HG02938 (cell line): ENCODE measurements at regions not wholly inside any gene's neighbourhood (a gene's known extent, or its start where the extent isn't known, plus 50 kb on each side); places are given as distances from the start of the nearest gene placed in this dataset.

Experiments
- ATAC-seq: cut with Tn5 transposase; IDR thresholded peaks from one replicate; pipeline ENCODE4 v1.9.1; 2021; ENCODE audit warnings: mild to moderate bottlenecking, moderate library complexity; ENCODE audit not compliant: unreplicated experiment

DNA sequence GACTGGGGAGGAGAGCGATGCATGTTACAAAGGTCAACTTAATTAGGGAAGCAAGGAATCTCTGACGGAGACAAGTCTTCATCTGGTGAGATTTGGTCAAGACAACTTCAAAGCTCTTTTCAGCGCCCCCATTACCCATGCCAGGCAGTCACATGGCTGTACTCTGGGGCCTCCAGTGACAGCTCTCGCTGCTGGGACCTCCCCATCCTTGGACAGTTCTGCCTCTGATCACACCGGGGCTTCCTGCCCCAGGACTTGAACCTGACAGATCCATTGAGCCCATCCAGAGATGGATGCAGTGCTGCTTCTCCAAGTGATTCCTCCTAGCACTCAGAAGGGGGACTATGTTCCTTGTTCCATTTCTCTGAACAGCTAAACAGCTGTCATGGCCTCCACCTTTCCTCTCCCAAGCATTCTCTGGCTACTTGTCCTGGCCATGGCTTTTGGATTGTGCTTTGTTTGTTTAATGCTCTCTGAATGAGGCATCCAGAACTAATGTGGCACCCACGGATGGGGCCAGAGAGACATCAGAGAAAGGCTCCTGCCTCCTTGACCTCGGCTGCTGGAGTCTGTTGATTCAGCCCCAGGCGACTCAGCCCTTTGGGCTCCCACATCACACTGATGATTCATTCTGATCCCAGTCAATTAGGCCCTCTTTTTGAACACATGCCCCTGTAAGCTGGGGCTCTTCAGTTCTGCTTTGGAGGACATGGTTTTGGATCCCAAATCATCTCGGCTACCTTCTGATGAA is 122.1 kb upstream of the ADAMTS16 start:
- ATAC-seq: no peak

DNA sequence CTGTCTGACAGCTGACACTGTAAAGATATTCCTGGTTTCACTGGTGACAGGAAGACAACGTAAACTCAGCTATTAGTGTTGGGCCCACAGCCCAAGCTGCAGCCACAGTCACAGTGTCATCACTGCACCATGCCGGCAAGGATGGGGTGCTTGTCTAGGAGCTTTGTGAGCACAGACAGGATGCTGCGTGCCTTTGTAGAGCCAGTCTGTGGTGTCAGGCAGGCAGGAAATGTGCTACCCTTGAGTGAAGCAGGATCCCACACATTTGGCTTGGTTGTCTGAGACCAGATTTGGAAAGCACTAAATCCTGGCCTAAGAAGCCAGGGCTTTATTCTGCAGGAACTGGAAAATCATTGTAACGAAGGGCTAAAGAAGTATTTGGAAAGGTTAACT is 121.6 kb upstream of the ADAMTS16 start:
- no peak for ATAC-seq

DNA sequence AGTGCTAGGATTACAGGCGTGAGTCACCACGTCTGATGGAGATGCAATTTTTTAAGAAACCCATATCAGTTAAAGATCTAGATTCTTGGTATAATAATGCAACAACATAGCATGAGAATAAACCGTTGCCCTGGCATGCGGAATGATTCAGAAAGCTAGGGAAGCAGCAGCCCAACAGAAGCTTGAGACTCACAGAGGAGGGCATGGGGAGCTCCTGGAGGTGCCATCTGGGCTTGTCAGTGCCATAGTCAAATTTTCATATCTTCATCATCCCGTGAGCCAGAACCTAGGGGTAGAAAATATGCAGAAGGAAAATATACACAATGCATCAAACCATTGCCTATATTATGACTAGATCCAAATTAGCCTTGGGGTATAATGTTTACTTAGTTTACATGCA is 118.7 kb upstream of the ADAMTS16 start:
- ATAC-seq: no peak

DNA sequence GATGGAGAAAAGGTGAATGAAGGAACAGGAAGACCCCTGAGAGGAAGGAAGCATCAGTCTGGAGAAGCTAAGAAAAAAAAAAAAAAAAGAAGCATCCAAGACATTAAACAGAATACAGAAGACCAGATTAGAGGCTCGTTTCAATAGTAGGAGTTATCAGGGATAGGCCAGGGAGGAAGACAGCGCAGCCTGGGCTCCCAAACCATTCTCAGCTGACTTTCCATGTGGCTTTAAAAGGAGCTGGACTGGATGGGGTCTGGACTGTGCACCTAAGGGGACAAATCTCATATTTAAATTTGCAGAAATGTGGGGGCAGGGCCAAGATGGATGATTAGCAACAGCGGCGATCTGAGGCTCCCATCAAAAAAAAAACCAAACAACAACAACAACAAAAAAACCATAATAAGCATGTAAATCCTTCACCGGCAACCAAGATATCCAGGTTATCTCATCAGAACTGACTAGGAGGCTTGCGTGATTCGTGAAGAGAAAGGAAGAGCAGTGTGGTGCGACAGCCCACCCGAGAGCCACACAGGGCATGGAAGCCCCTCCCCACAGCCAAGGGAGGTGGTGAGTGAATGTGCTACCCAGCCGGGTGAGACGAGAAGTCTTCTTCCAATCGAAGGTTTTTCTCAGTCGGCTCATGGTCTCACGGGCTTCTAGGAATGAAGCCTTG is 114.9 kb upstream of the ADAMTS16 start:
- no peak for ATAC-seq

DNA sequence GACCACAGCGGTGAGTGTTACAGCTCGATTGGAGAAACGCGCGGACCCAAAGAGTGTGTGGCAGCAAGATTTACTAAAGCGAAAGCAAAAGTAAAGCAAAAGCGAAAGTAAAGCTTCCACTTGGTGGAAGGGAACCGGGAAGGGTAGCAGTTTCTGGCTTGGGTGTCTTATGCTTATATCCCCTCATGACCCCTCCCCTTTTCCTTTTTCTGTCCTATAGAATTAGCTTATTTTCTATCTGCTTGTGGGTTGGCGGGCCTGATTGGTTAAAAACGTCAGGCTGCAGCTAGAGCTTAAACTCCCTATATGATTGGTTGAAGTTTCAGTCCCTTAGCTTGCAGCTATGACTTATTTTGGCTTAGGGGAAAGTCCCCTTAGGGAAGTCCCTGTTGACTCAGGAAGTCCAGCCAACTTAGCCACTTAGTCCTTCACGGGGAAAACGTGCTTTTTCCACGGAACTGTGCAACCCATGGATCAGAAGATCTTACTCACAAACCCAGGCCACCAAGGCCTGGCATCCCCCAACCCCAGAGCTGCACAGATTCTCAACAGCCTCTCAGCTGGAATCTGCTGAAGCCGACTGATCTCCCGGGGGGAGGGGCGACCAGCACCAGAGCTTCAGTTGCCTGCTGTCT is 114.2 kb upstream of the ADAMTS16 start:
- no peak for ATAC-seq

DNA sequence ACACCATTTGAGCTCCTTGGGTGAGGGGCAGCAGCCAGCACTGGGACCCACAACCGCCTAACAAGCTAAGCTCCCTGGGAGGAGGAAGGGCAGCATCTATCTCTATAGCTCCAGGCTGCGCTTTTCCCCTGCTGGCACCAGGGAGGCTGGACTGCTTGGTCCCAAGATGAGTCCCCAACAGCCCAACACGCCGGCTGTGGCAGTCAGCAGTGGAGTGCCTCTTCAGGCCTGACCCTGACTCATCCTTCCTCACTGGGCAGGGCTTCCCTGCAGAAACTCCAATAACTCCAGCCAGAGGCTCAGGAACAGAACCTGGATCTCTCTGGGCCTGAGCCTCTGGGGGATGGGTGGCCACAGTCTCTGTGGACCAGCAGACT is 113.7 kb upstream of the ADAMTS16 start:
- no peak for ATAC-seq

DNA sequence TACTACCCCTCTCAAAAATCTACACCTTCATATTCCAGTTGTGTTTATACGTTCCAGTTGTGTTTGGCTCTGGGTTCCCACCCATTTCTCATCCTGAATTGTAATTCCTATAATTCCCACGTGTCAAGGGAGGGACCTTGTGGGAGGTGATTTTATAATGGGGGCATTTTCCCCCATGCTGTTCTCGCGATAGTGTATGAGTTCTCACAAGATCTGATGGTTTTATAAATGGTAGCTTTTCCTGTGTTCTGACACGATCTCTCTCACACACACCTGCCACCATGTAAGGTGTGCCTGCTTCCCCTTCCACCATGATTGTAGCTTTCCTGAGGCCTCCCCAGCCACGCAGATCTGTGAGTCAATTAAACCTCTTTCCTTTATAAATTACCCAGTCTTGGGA is 108.5 kb upstream of the ADAMTS16 start:
- ATAC-seq: no peak

DNA sequence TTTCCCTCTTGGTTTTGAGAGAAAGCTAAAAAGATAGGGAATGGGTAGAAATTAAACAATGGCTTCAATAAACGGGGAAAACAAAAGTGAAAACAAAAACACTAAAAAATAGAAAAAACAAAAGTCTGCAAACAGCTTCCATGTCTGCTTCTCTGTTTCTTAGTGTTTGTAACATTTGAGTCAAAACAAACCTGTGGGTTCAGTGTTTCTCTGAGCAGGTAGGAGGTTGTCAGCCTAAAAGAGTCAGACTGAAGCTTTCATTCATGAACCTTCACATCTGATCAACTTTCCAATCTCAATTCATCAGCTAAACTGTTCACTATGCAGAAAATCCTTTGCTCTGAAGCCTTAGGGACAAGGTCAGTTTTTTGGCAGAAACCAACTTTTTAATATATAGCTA is 102.5 kb upstream of the ADAMTS16 start:
- ATAC-seq: no peak

DNA sequence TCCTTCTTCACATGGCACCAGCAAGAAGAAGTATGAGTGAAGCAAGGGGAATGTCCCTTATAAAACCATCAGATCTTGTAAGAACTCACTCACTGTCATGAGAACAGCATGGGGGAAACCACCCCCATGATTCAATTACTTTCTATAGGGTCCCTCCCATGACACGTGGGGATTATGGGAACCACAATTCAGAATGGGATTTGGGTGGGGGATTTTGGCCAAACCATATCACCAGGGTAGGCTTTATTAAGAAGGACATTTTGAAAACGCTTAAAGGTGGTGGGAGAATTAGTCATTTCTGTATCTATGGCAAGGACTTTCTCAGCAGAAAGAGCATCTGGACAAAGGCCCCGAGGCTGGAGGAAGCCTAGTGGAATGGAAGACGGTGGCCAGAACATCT is 100.2 kb upstream of the ADAMTS16 start:
- ATAC-seq: no peak

DNA sequence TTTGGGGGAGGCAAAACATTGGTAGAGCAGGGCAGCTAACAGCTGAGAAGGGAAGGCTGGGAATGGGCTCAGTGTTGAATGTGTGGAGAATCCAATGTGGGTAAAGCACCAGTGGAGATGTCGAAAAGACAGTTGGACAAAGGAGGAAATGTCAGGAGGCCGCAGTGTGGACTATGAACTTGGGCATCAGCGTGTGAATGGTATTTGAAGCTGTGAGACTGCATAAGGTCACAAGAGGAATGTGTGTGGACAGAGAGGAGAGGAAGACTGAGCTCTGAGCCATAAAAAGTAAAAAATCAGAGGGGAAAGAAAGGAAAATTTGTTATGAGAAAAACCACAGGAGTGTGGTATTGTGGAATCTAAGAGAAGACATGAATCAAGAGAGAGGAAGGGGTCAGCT is 99.4 kb upstream of the ADAMTS16 start:
- no peak for ATAC-seq

DNA sequence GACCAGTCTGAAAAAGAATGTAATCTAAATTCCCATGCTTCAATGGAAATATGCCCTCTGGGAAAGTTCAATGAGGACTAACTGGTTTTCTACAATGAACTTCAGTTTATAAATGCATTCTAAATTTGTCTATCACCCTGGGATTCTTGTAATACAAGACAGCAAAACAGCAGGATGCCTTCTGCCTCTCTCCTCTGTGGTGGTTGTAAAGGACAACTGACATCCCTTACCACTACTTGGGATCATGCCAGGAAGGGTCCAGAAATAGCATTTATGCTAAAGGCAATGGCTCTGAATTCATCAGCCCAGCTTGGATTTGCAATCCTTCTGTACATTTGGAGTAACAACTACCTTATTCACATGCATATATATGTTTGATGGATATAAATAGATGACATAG is 97.3 kb upstream of the ADAMTS16 start:
- no peak for ATAC-seq

DNA sequence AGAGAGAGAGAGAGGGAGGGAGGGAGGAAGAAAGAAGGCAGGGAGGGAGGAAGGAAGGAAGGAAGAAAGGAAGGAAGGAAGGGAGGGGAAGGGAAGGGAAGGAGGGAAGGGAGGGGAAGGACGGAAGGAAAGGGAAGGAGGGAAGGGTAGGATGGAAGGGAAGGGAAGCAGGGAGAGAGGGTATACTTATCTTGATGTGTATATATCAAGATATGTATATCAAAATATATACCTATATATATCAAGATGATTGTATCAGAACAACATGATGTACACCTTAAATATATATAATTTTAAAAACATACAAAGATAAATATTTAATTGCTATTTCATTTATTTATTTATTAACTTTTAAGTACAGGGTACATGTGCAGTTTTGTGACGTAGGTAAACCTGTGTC is 96.8 kb upstream of the ADAMTS16 start:
- ATAC-seq: no peak

DNA sequence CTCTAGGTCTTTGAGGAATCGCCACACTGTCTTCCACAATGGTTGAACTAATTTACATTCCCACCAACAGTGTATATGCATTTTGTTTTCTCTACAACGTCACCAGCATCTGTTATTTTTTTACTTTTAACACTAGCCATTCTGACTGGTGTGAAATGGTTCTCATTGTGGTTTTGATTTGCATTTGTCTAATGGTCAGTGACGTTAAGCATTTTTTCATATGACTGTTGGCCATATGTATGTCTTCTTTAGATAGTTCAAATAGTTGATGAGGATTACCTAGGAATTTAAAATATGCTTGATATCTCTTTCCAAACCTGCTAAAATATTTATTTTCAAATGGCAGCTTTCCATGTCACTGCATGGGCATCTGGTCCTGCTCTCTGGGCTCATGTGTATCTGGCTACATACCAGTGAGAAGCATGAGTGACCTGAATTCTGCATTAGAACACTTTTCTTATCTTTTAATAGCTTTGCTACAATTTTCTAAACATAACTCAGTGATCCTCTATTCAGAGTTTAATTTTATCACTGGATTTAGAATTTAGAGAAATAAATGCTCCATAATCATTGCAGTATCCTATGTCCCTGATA is 95.8 kb upstream of the ADAMTS16 start:
- ATAC-seq: no peak

DNA sequence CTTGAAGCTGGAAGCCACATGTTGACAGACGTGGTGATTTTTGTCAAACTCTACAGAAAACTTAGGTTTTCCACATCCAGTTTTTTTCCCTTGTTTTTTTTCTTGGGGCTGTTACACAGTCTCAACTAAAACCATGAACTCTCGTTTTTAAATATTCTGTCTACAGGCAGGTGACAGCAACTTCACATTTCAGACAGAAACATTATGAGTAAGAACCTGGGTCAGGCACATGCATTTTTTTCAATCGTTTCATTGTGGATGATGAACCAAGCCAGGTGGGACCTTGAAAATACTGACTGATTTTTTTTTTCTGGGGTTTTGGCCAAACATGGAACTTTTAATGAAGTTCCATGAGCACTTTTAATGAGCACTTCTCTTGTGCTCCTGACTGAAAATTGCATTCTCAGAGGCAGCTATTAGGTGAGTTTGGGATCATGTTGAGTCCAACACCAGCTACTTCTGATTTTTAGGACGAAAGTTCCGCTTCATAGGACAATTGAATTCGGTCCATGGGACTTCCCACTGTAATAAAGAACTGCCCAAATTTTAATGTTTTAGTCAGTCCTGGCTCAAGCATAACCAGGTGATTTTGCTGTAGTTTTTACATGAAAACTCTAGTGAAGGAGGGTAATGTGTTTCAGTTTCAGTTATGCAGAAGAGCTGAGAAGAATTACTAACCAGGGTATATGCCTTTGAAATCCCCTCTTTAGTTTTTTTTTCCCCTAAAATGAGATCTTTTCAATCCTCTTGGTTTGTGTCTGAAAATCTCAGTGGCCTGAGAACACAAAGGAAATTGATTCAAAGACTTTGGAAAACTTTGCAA is 93.2 kb upstream of the ADAMTS16 start:
- peak; percentile 97 for ATAC-seq

DNA sequence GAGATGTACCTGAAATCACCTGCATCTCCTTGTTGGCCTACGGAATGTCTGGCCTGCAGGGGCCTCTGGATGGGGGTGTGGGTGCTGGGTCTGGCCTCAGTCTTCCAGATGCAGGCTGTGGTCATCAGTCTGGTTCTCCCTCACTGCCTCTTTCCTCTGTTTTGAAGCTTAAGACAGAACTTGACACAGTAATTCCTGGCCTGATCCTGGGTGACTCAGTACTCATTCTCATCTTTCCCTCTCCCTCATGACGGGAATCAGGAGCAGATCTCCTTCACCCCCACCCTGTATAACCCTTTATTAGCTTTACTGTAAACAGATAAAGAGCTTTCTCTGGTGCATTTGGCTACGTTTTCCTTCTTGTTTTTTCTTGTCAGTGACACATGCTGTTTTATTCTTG is 89.3 kb upstream of the ADAMTS16 start:
- no peak for ATAC-seq

DNA sequence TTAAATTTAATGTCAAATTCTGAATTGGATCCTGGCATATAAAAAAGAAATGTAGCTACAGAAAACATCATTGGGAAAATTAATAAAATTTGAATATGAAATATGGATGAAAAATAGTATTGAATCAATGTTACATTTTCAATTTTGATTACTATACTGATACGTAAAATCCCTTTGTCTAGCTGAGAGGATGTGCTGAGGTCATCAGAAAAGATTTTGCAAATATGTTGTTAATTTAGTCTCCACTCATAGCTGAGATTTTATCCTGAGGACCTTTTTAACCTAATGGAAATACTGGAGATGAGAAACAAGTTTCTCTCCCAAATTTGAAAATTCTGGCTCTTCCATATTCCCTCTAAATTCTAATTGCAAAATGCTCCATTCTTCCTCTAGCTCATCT is 84.4 kb upstream of the ADAMTS16 start:
- ATAC-seq: no peak

DNA sequence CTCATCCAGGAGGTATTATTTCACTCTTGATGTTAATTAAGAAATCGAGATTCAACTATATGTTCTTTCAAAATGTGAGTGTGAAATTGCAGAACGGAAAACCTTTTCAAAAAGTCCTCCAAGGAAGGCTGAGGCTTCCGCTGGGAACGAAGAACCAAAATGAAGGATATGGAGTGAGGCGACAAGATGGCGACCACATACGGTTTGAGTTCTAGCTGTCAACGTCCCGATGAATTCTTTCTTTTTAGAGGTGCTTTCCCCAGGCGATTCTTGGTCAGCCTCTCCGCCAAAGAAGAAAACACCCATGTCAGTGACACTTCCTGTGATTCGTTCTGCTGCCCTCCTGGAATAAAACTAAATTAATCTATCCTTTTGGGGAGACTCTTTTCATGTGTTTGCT is 78.3 kb upstream of the ADAMTS16 start:
- ATAC-seq: no peak

DNA sequence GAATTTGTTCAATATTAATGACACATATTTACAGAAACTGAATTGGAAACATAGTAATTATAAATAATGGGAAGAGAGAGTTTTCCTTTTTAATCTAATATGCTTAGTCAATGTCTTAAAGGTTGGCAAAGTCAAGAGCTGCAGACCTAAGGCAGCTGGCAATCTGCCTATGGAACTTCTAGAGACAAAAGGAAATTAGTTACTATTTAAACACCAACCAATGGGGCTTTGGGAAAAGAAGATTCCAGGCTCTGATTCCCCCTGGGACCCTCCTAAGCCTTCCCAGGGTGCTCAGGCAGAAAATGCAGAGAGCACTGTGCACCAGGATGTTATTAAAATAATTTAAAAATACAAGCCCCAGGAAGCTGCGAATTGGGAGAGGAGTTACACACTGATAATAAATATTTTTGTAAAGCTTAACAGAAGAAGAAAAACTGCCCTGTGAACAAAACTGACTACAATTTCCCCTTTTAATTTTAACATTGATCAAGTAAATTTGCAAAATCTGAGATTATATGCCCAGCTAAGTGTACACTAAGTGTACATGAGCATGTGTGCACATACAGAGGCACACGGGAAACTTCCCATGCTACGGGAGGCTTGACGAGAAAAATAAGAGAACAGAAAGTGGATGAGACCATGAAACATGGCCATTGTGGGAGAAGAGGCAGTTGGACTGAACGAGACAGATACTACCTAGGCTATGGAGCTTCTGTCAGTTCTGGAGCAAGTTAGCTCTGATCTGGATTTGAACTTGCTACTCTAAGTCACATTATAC is 77.4 kb upstream of the ADAMTS16 start:
- no peak for ATAC-seq

DNA sequence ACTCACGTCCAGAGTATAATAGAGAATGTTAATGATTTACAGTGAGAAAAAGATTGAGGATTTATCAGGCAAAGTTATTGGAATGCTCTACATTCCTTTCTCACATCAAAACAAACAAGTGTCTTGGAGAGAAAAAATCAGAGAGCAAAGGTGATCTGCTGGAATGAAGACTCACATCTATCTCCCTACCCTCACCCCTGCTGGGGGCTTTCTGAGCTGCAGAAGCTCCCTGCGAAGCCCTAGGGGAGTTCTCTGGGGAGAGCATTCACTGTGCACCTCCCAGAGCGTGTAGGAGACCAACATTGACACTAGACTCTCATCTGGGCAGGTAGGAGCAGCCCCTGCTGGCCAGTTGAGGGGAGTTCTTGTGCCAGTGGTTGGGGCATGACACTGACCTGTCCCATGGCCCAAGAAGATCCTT is 76.6 kb upstream of the ADAMTS16 start:
- ATAC-seq: peak; percentile 60

DNA sequence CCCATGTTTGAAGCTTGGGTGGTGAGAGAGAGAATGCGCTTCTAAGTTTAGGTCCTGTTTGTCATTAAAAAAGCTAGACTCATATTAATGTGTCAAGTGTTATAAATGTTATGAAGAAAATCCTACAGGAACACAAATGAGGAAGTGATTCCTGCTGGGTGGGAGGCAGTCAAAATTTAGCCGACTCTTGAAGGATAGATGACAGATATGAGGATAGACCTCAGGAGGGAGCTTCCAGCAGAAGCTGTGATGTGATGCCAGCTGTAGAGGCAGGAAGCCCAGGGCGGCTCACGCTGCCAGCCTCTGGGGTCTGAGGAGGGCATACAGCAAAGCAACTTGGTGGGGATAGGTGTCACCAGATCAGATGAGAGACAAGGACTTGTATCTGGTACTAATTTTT is 74.7 kb upstream of the ADAMTS16 start:
- ATAC-seq: no peak
